A549 (cell line): ENCODE measurements at regions not wholly inside any gene's neighbourhood (a gene's known extent, or its start where the extent isn't known, plus 50 kb on each side); places are given as distances from the start of the nearest gene placed in this dataset.

Experiments
- ATAC-seq, 2 experiments: fragments of 200-7000 bp in 1 of 2; fragments of >200 bp in 1 of 2; cut with Nextera tagmentation in 1 of 2; cut with Tn5 transposase in 1 of 2; 3 replicates each; pipeline versions ENCODE4 v1.8.0 to v1.9.1; 2018 to 2020; ENCODE audit warnings: mild to moderate bottlenecking in 1 of 2, moderate library complexity in 1 of 2
- CTCF ChIA-PET: fragments of 300-600 bp; sonication (Branson Sonifier 250); formaldehyde crosslinking; extraction: SDS; loops from one replicate; lab custom pipeline; 2021; ENCODE audit warnings: antibody characterized with exemption, inconsistent platforms; lab: Yijun Ruan, JAX
- POLR2A ChIA-PET: fragments of 350-600 bp; formaldehyde crosslinking; extraction: SDS; loops from one replicate; lab custom pipeline; 2021; ENCODE audit warnings: antibody characterized with exemption, inconsistent platforms; lab: Yijun Ruan, JAX
- DNase-seq, 2 experiments: peaks; one replicate each; pipeline versions ENCODE4 v3.0.0 to v3.0.0-alpha.2; 2011 to 2016; ENCODE audit warnings: low read depth in 1 of 2, low spot score in 1 of 2
- FAIRE-seq: peaks from 2 replicates; lab custom pipeline; 2011; peaks lifted over from hg19 to GRCh38; lab: Jason Lieb, UNC
- H3K27ac ChIP-seq, 2 experiments: fragments of >200 bp; sonication (Bioruptor Twin); formaldehyde crosslinking; 3 replicates each; pipeline ENCODE4 v1.5.1; 2016 to 2017
- H3K4me1 ChIP-seq: fragments of >200 bp; sonication (Bioruptor Twin); formaldehyde crosslinking; 3 replicates; pipeline ENCODE4 v1.6.1; 2016
- H3K4me2 ChIP-seq: fragments of >200 bp; sonication (Bioruptor Twin); formaldehyde crosslinking; 3 replicates; pipeline ENCODE4 v1.6.1; 2016
- H3K4me3 ChIP-seq: fragments of >200 bp; sonication (Bioruptor Twin); formaldehyde crosslinking; 3 replicates; pipeline ENCODE4 v1.5.1; 2016
- H3K9me3 ChIP-seq: fragments of >200 bp; sonication (Bioruptor Twin); formaldehyde crosslinking; 3 replicates; pipeline ENCODE4 v1.6.1; 2016
- ATOH8 ChIP-seq: fragments of 250-450 bp; sonication (Bioruptor Pico); IDR thresholded peaks from 2 replicates; pipeline ENCODE4 v1.5.0; 2020; ENCODE audit warnings: low read depth, mild to moderate bottlenecking, moderate library complexity
- BCL3 ChIP-seq: fragments of >200 bp; sonication (Bioruptor Twin); formaldehyde crosslinking; IDR thresholded peaks from 3 replicates; pipeline ENCODE4 v1.6.1; 2016
- CBX2 ChIP-seq: fragments of 200-600 bp; sonication (generic); IDR thresholded peaks from 2 replicates; pipeline ENCODE4 v1.6.1; 2016; ENCODE audit warnings: low read depth, mild to moderate bottlenecking, borderline replicate concordance
- CEBPB ChIP-seq, 2 experiments: fragments of >200 bp in 1 of 2; sonication (Bioruptor Twin) in 1 of 2; formaldehyde crosslinking in 1 of 2; IDR thresholded peaks; 2 replicates each; pipeline ENCODE4 v1.6.1; 2012 to 2016
- CHD2 ChIP-seq: fragments of 150-350 bp; IDR thresholded peaks from 2 replicates; pipeline ENCODE4 v1.6.1; 2014; ENCODE audit warnings: low read length; ENCODE audit not compliant: partially characterized antibody
- CHD4 ChIP-seq: fragments of 200-600 bp; sonication (generic); IDR thresholded peaks from 2 replicates; pipeline ENCODE4 v1.6.1; 2016; ENCODE audit warnings: antibody characterized with exemption, mild to moderate bottlenecking, borderline replicate concordance
- FOSL2 ChIP-seq, 2 experiments: fragments of 450-650 bp in 1 of 2; fragments of >200 bp in 1 of 2; sonication (Bioruptor Twin) in 1 of 2; formaldehyde crosslinking; IDR thresholded peaks; 2 replicates each; pipeline versions ENCODE4 v1.5.0 to v1.6.1; 2016 to 2020; ENCODE audit warnings: mild to moderate bottlenecking in 1 of 2, moderate library complexity in 1 of 2
- HDAC2 ChIP-seq: fragments of 200-600 bp; sonication (generic); IDR thresholded peaks from 2 replicates; pipeline ENCODE4 v1.6.1; 2016
- HES2 ChIP-seq: fragments of >200 bp; sonication (Bioruptor Twin); formaldehyde crosslinking; IDR thresholded peaks from 2 replicates; pipeline ENCODE4 v1.6.1; 2016
- KDM1A ChIP-seq: fragments of 200-600 bp; sonication (generic); IDR thresholded peaks from 2 replicates; pipeline ENCODE4 v1.6.1; 2016; ENCODE audit warnings: low read depth, mild to moderate bottlenecking
- KDM5A ChIP-seq: fragments of 200-600 bp; sonication (generic); IDR thresholded peaks from 2 replicates; pipeline ENCODE4 v1.6.1; 2016; ENCODE audit warnings: antibody characterized with exemption, mild to moderate bottlenecking
- NPAS2 ChIP-seq: fragments of 250-450 bp; sonication (Bioruptor Pico); IDR thresholded peaks from 2 replicates; pipeline ENCODE4 v1.8.0; 2022; ENCODE audit warnings: mild to moderate bottlenecking, moderate library complexity, borderline replicate concordance
- NR3C1 ChIP-seq: fragments of >200 bp; sonication (Bioruptor Twin); formaldehyde crosslinking; IDR thresholded peaks from 3 replicates; pipeline ENCODE4 v1.6.1; 2017
- POLR2AphosphoS2 ChIP-seq: conservative IDR thresholded peaks from 2 replicates; pipeline ENCODE4 v1.6.1; 2012; ENCODE audit warnings: low read length, improper control_type of control experiment, inconsistent platforms
- RARB ChIP-seq: fragments of 250-450 bp; sonication (Bioruptor Pico); IDR thresholded peaks from 2 replicates; pipeline ENCODE4 v1.8.0; 2021; ENCODE audit warnings: mild to moderate bottlenecking, moderate library complexity
- RNF2 ChIP-seq: fragments of 200-600 bp; sonication (generic); IDR thresholded peaks from 2 replicates; pipeline ENCODE4 v1.6.1; 2016; ENCODE audit warnings: low read depth, mild to moderate bottlenecking, antibody characterized with exemption, moderate library complexity, borderline replicate concordance
- SMC3 ChIP-seq: fragments of >200 bp; sonication (Bioruptor Twin); formaldehyde crosslinking; IDR thresholded peaks from 3 replicates; pipeline ENCODE4 v1.6.1; 2018; ENCODE audit warnings: inconsistent platforms
- SREBF2 ChIP-seq: fragments of 450-650 bp; IDR thresholded peaks from 2 replicates; pipeline ENCODE4 v1.6.1; 2014; ENCODE audit warnings: mild to moderate bottlenecking, moderate library complexity
- TFCP2L1 ChIP-seq: fragments of 250-450 bp; sonication (Bioruptor Pico); IDR thresholded peaks from 2 replicates; pipeline ENCODE4 v1.5.0; 2021; ENCODE audit warnings: mild to moderate bottlenecking
- USF2 ChIP-seq: fragments of 450-650 bp; IDR thresholded peaks from 2 replicates; pipeline ENCODE4 v1.6.1; 2014; ENCODE audit warnings: antibody characterized with exemption
- ZSCAN20 ChIP-seq: fragments of 250-450 bp; sonication (Bioruptor Pico); IDR thresholded peaks from 2 replicates; pipeline ENCODE4 v1.8.0; 2022; ENCODE audit warnings: mild to moderate bottlenecking, moderate library complexity
- WGBS: methylation state at CpG from one replicate; pipeline ENCODE4 v1.1.6; 2017; ENCODE audit errors: missing lambda C conversion rate; 5-methylcytosine and 5-hydroxymethylcytosine counted together

GRCh38 chr7:67947191-67947590 is 950.6 kb downstream of the TYW1 start:
- CTCF ChIA-PET, result interaction anchor here (1.2 kb wide), 1 partner anchor 15 kb away, joined by 4 read pairs; no protein-coding TSS in a partner anchor
- H3K4me3 ChIP-seq, result no peak overlapping the region
- POLR2A ChIA-PET, result no interaction called here
- H3K9me3 ChIP-seq, result no peaks in the 10 kb centered on the region
- no peak overlapping the region for H3K27ac ChIP-seq
- 10% methylated on average over 2 of the region's 2 CpGs for WGBS
- no peak overlapping the region for H3K4me2 ChIP-seq
- FAIRE-seq, result no peak
- H3K4me1 ChIP-seq, result no peaks in the 10 kb centered on the region
- no peak for DNase-seq
- no peak for ATAC-seq
- no peak for TF ChIP-seq RNF2
- no peak for TF ChIP-seq CHD4
- no peak for TF ChIP-seq RARB (CRISPR knock-in tag)
- TF ChIP-seq CHD2, result no peak
- no peak for TF ChIP-seq NR3C1
- no peak for TF ChIP-seq SREBF2
- TF ChIP-seq ZSCAN20 (CRISPR knock-in tag), result no peak

GRCh38 chr7:67947646-67948045 is 951.0 kb downstream of the TYW1 start:
- FAIRE-seq (no peak), DNase-seq (no peak), ATAC-seq (no peak)
- ChIA-PET POLR2A (no interaction called here), CTCF (interaction anchor here (1.2 kb wide), 1 partner anchor 15 kb away, joined by 4 read pairs; no protein-coding TSS in a partner anchor)
- no peak overlapping the region for H3K4me2 ChIP-seq
- TF ChIP-seq HES2 (no peak), HDAC2 (no peak), USF2 (no peak), CEBPB (IDR thresholded peaks at IDR 0.05) (no peak), NPAS2 (no peak), POLR2AphosphoS2 (no peak), CBX2 (no peak), TFCP2L1 (CRISPR knock-in tag) (no peak), KDM5A (no peak), BCL3 (no peak), ATOH8 (CRISPR knock-in tag) (no peak)
- H3K4me1 ChIP-seq, result no peaks in the 10 kb centered on the region
- H3K4me3 ChIP-seq, result no peak overlapping the region
- no peak overlapping the region for H3K27ac ChIP-seq
- no peaks in the 10 kb centered on the region for H3K9me3 ChIP-seq
- 64% methylated on average over 5 of the region's 5 CpGs for WGBS

GRCh38 chr7:67950321-67951083 is 953.9 kb downstream of the TYW1 start:
- no peaks in the 10 kb centered on the region for H3K4me1 ChIP-seq
- no peaks in the 10 kb centered on the region for H3K9me3 ChIP-seq
- ATAC-seq, result no peak
- TF ChIP-seq KDM1A, result no peak
- no peak for TF ChIP-seq BCL3
- TF ChIP-seq KDM5A, result no peak
- peak in 1 of 2 experiments; percentile 17; a peak in 1 of 4 replicates for TF ChIP-seq CEBPB (IDR thresholded peaks at IDR 0.05)
- no peak for TF ChIP-seq FOSL2 (IDR thresholded peaks at IDR 0.05)
- TF ChIP-seq FOSL2 (CRISPR knock-in tag; IDR thresholded peaks at IDR 0.05), result no peak
- no peak for TF ChIP-seq SMC3
- no peak for DNase-seq
- FAIRE-seq, result no peak
- no peak overlapping the region for H3K4me3 ChIP-seq
- ChIA-PET CTCF (interaction anchor here (1.1 kb wide), 1 partner anchor 108 kb away, joined by 3 read pairs; no protein-coding TSS in a partner anchor), POLR2A (no interaction called here)
- H3K27ac ChIP-seq, result no peak overlapping the region
- WGBS, result 69% methylated on average over 7 of the region's 7 CpGs
- no peak overlapping the region for H3K4me2 ChIP-seq
